Activated T-cell treated with anti-CD3 and anti-CD28 coated beads, Interleukin-2, amount 50 U/mL, for 24 hours (primary cell): ENCODE measurements at regions not wholly inside any gene's neighbourhood (a gene's known extent, or its start where the extent isn't known, plus 50 kb on each side); places are given as distances from the start of the nearest gene placed in this dataset.
"Not testable (repeated sequence)": the region's sequence is repeated elsewhere in the genome, so short reads cannot be mapped to it uniquely, and the experiment has no call there.

ENCODE experiments used
- DNase-seq: peaks from one replicate; pipeline ENCODE4 v3.0.0-alpha.2; 2020
- H3K27ac Mint-ChIP-seq: 2 replicates; pipeline ENCODE4 v1.8.0; 2020; ENCODE audit warnings: mild to moderate bottlenecking, mixed read lengths
- H3K27me3 Mint-ChIP-seq: 2 replicates; pipeline ENCODE4 v1.8.0; 2020; ENCODE audit warnings: mixed read lengths
- H3K36me3 Mint-ChIP-seq: 2 replicates; pipeline ENCODE4 v1.8.0; 2020; ENCODE audit warnings: low read depth, mixed read lengths
- H3K4me1 Mint-ChIP-seq: 2 replicates; pipeline ENCODE4 v1.8.0; 2020; ENCODE audit warnings: low read depth, mixed read lengths
- H3K4me3 Mint-ChIP-seq: 2 replicates; pipeline ENCODE4 v1.8.0; 2020; ENCODE audit warnings: mild to moderate bottlenecking, moderate library complexity, mixed read lengths
- H3K9me3 Mint-ChIP-seq: 2 replicates; pipeline ENCODE4 v1.8.0; 2020; ENCODE audit warnings: mixed read lengths

DNA sequence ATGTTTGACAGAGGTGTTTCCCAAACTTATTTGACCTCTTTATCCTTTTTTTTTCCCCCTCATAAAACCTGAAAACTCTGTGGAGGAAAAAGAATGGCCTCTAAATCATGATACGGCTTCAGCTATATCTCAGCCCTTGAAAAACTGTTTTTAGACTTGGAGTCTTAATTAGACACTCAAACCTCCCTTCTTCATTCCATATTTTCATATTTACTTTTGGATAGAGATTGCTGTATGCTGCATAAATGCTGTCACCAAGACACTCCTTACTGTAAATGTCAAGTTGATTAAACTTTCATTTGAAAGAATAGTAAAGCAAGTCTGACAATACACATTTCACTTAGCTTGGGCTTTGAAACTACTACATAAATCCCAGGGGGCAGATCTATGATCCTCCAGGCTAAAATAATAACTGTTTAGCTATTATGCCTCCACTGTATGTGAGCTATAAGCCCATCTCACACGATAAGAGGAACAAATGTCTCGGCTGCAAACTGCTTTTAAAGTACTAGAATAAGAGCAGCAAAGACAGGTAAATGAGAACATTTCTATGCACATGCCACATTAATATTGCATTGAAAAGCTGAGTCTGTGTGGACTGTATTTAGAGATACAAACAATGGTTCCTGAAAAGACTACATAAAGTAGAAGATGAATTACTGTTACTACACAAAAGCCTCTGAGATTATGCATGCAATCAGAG, 141.3 kb upstream of the HMGN3 start:
- H3K36me3 Mint-ChIP-seq = no peaks in the 10 kb centered on the region
- no peak overlapping the region for H3K4me3 Mint-ChIP-seq
- H3K27ac Mint-ChIP-seq = no peak overlapping the region
- peaks cover 6% of the 10 kb centered on the region for H3K27me3 Mint-ChIP-seq
- no peaks in the 10 kb centered on the region for H3K9me3 Mint-ChIP-seq
- DNase-seq = no peak
- peaks cover 4% of the 10 kb centered on the region for H3K4me1 Mint-ChIP-seq

- Mint-ChIP-seq H3K27me3 (peaks cover 6% of the 10 kb centered on the region), H3K9me3 (peaks cover 6% of the 10 kb centered on the region), H3K36me3 (no peaks in the 10 kb centered on the region), H3K4me1 (peaks cover 4% of the 10 kb centered on the region), H3K27ac (no peak overlapping the region), H3K4me3 (no peak overlapping the region)
- DNase-seq = no peak
Measured at GRCh38 chr6:79374308-79374707, 139.8 kb upstream of the HMGN3 start.

- Mint-ChIP-seq H3K27ac (no peak overlapping the region), H3K36me3 (no peaks in the 10 kb centered on the region), H3K27me3 (peaks cover 6% of the 10 kb centered on the region), H3K4me1 (peaks cover 4% of the 10 kb centered on the region), H3K9me3 (peaks cover 8% of the 10 kb centered on the region), H3K4me3 (no peak overlapping the region)
- DNase-seq = no peak
Measured at GRCh38 chr6:79373880-79374279, 139.4 kb upstream of the HMGN3 start.

DNA sequence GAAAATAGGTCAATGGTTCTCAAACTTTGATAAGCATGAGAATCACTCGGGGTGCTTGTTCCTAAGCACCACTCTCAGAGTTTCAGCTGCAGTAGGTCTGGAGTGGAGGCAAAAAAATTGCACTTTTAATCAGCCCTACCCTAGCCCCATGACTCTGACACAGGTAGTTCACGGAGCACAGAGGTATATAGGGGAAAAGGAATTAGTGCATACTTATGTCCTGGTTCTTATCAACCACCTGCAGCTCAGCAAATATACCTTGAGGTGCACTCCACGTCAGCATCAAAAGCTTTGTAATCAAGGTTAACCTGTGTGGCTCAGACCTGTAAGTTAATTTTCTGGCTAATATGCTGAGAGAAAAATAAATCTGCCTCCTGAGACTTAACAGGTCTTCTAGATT, 138.8 kb upstream of the HMGN3 start:
- DNase-seq = no peak
- Mint-ChIP-seq H3K4me1 (peaks cover 4% of the 10 kb centered on the region), H3K27me3 (peaks cover 6% of the 10 kb centered on the region), H3K36me3 (no peaks in the 10 kb centered on the region), H3K9me3 (peaks cover 8% of the 10 kb centered on the region), H3K27ac (no peak overlapping the region), H3K4me3 (no peak overlapping the region)

DNA sequence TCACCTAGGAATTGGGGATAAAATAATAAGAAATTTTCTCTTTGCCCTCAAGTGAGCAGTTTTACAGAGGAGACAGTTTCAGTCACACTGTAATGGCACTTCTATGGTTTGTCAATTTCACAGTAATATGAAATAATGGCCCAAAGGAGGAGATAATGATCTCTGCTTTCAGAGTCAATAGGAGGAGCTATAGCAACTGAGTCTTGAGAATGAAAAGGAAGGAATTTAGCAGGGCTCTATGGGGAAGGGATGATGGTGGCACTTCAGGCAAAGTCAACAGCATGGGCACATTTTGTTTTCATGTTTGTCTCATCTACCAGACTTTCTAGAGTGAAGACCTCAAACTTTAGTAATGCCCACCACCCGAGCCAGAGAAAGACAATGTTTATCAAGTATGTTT, 138.3 kb upstream of the HMGN3 start:
- no peak overlapping the region for H3K27ac Mint-ChIP-seq
- peaks cover 8% of the 10 kb centered on the region for H3K9me3 Mint-ChIP-seq
- no peak for DNase-seq
- H3K4me3 Mint-ChIP-seq = no peak overlapping the region
- H3K36me3 Mint-ChIP-seq = no peaks in the 10 kb centered on the region
- peaks cover 6% of the 10 kb centered on the region for H3K27me3 Mint-ChIP-seq
- H3K4me1 Mint-ChIP-seq = peaks cover 2% of the 10 kb centered on the region

- no peaks in the 10 kb centered on the region for H3K4me1 Mint-ChIP-seq
- no peak overlapping the region for H3K27ac Mint-ChIP-seq
- H3K27me3 Mint-ChIP-seq = peaks cover 9% of the 10 kb centered on the region
- peaks cover 24% of the 10 kb centered on the region for H3K9me3 Mint-ChIP-seq
- no peaks in the 10 kb centered on the region for H3K36me3 Mint-ChIP-seq
- H3K4me3 Mint-ChIP-seq = no peak overlapping the region
- no peak for DNase-seq
Measured at GRCh38 chr6:79369026-79369425, 134.5 kb upstream of the HMGN3 start.

DNA sequence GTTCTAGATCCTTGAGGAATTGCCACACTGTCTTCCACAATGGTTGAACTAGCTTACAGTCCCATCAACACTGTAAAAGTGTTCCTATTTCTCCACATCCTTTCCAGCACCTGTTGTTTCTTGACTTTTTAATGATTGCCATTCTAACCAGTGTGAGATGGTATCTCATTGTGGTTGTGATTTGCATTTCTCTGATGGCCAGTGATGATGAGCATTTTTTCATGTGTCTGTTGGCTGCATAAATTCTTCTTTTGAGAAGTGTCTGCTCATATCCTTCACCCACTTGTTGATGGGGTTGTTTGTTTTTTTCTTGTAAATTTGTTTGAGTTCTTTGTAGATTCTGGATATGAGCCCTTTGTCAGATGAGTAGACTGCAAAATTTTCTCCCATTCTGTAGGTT, 129.0 kb upstream of the HMGN3 start:
- not testable (repeated sequence) for H3K36me3 Mint-ChIP-seq, H3K27ac Mint-ChIP-seq, H3K27me3 Mint-ChIP-seq, H3K4me3 Mint-ChIP-seq, DNase-seq, H3K4me1 Mint-ChIP-seq
- H3K9me3 Mint-ChIP-seq = peaks cover 25% of the 10 kb centered on the region

GRCh38 chr6:79361074-79361473, 126.6 kb upstream of the HMGN3 start:
- H3K27ac Mint-ChIP-seq, DNase-seq, H3K4me3 Mint-ChIP-seq, H3K4me1 Mint-ChIP-seq, H3K27me3 Mint-ChIP-seq, H3K36me3 Mint-ChIP-seq: not testable (repeated sequence)
- H3K9me3 Mint-ChIP-seq = peaks cover 13% of the 10 kb centered on the region

DNA sequence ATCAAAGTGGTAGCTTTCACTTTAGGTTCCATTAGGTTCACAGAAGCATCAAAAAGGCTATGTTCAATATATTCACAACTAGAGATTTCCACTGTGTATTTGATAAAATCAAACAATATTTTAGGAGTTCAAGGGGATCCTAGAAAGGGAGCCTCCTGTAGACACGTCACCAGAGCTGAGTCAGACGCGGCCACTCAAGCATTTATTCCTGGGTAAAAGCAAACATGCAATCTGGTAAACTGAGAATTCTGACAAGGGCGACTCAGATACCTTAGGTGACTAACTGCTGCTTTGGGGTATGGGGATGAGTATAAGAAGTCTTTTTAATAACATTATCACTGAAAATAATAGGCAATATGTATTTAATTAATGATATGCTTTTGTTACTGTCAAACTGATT, 118.7 kb upstream of the HMGN3 start:
- Mint-ChIP-seq H3K9me3 (peaks cover 11% of the 10 kb centered on the region), H3K27me3 (peaks cover 9% of the 10 kb centered on the region), H3K27ac (no peak overlapping the region), H3K4me3 (no peak overlapping the region), H3K36me3 (no peaks in the 10 kb centered on the region), H3K4me1 (no peaks in the 10 kb centered on the region)
- DNase-seq = no peak

DNA sequence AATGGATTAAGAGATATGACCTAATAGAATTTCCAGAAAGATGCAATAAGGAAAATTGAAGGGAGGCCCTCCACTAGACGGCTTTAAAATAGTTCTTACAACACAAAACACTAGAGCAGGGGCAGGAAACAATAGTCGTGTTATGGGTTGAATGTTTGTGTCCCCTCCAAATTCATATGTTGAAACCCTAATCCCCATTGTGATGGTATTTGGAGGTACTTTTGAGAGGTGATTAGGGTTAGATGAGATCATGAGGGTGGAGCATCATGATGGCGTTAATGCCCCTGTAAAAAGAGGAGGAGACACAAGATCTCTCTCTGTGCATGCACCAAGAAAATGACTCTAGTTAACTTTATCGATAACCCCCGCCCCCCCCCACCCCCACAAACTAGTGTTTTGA, 104.0 kb upstream of the HMGN3 start:
- Mint-ChIP-seq H3K36me3 (no peaks in the 10 kb centered on the region), H3K4me3 (no peak overlapping the region), H3K9me3 (no peaks in the 10 kb centered on the region), H3K27ac (no peak overlapping the region), H3K4me1 (peaks cover 13% of the 10 kb centered on the region), H3K27me3 (peaks cover 15% of the 10 kb centered on the region)
- no peak for DNase-seq

- Mint-ChIP-seq H3K36me3 (no peaks in the 10 kb centered on the region), H3K4me1 (peaks cover 31% of the 10 kb centered on the region), H3K9me3 (no peaks in the 10 kb centered on the region), H3K27me3 (peaks cover 32% of the 10 kb centered on the region), H3K4me3 (no peak overlapping the region), H3K27ac (peak overlapping the region; percentile 72)
- no peak for DNase-seq
Measured at GRCh38 chr6:79335133-79335674, 100.7 kb upstream of the HMGN3 start.

DNA sequence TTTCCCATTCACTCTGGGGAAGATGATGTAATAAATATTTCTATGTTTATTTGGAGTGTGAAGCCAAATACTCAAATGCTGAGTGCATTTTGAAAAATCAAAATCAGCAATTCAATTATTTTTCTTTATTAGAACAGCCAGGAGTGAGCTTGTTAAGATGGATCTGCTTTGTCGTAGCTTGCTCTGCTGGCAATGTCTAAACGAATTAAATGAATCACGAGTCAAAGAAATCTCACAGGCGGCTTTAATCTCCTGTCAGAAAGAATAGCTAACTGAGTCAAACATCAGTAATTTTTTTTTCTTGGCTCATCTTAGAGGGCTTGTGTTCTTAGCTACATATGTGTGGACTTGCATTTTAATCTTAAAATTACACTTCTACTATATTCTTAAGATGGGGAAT, 100.2 kb upstream of the HMGN3 start:
- Mint-ChIP-seq H3K4me1 (peaks cover 31% of the 10 kb centered on the region), H3K4me3 (no peak overlapping the region), H3K27me3 (peaks cover 32% of the 10 kb centered on the region), H3K27ac (peak overlapping the region; percentile 72), H3K9me3 (no peaks in the 10 kb centered on the region), H3K36me3 (no peaks in the 10 kb centered on the region)
- no peak for DNase-seq

DNA sequence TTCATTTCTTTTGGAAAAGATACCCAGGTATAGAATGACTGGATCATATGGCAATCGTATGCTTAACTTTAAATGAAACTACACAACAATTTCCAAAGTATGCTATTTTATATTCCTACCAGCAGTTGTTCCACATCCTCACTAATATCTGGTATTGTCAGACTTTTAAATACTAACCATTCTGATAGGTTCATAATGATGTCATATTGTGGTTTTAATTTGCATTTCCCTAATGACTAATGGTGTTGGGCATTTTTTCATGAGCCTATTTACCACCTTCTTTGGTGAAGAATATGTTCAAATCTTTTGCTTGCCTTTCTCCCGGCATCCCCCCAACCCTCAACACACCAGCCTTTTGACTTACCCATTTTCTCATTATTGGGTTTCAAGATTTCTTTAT, 96.2 kb upstream of the HMGN3 start:
- Mint-ChIP-seq H3K9me3 (no peaks in the 10 kb centered on the region), H3K36me3 (no peaks in the 10 kb centered on the region), H3K4me1 (peaks cover 29% of the 10 kb centered on the region), H3K4me3 (no peak overlapping the region), H3K27ac (peak overlapping the region; percentile 51), H3K27me3 (peaks cover 41% of the 10 kb centered on the region)
- no peak for DNase-seq

DNA sequence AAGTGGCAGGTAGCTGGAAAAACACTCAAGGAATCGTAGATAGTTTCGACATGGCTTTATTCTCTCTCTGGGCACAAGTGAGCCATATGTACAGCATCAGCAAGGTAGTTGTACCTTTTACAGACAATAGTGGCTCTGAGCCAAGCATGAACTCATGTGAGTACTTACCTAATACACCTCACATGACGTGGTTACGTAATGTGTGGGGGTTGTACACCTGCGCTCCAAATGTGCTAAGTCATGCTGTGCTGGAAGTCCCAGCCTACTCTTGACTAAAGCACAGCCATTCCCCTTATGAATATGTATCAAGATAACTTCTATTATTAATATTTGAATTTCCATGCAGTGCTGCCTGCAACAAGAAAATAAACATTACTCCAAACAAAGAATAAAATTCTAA, 78.8 kb upstream of the HMGN3 start:
- Mint-ChIP-seq H3K27ac (no peak overlapping the region), H3K9me3 (no peaks in the 10 kb centered on the region), H3K4me1 (no peaks in the 10 kb centered on the region), H3K27me3 (peaks cover 6% of the 10 kb centered on the region), H3K4me3 (no peak overlapping the region), H3K36me3 (no peaks in the 10 kb centered on the region)
- DNase-seq = no peak

- H3K9me3 Mint-ChIP-seq = no peaks in the 10 kb centered on the region
- no peaks in the 10 kb centered on the region for H3K36me3 Mint-ChIP-seq
- H3K4me1 Mint-ChIP-seq = no peaks in the 10 kb centered on the region
- no peak for DNase-seq
- H3K4me3 Mint-ChIP-seq = no peak overlapping the region
- H3K27me3 Mint-ChIP-seq = no peaks in the 10 kb centered on the region
- no peak overlapping the region for H3K27ac Mint-ChIP-seq
Measured at GRCh38 chr6:79307321-79308036, 73.0 kb upstream of the HMGN3 start.
